HepG2 (cell line): ENCODE measurements at regions not wholly inside any gene's neighbourhood (a gene's known extent, or its start where the extent isn't known, plus 50 kb on each side); places are given as distances from the start of the nearest gene placed in this dataset.
"Not testable (repeated sequence)": the region's sequence is repeated elsewhere in the genome, so short reads cannot be mapped to it uniquely, and the experiment has no call there.

ENCODE experiments used
- ATAC-seq: fragments of 200-7000 bp; cut with Tn5 transposase; 3 replicates; pipeline ENCODE4 v1.9.1; 2020; ENCODE audit warnings: mild to moderate bottlenecking, moderate library complexity
- BruUV-seq: library from RNA; stranded (reverse); fragments of 400-500 nt; replicated peaks from 2 replicates; lab custom pipeline; 2021; lab: Mats Ljungman, UMichigan
- CTCF ChIA-PET: fragments of 300-600 bp; formaldehyde crosslinking; extraction: SDS; loops from one replicate; lab custom pipeline; 2021; ENCODE audit warnings: low total read pairs, inconsistent platforms, low intra/inter-chr PET ratio; lab: Yijun Ruan, JAX
- POLR2A ChIA-PET: fragments of 350-600 bp; sonication (Branson Sonifier 250); formaldehyde crosslinking; loops from one replicate; lab custom pipeline; 2020; ENCODE audit warnings: antibody characterized with exemption, inconsistent platforms; lab: Yijun Ruan, JAX
- DNase-seq: peaks from one replicate; pipeline ENCODE4 v3.0.0-alpha.2; 2015; ENCODE audit warnings: low spot score
- FAIRE-seq: peaks from 3 replicates; lab custom pipeline; 2011; peaks lifted over from hg19 to GRCh38; lab: Jason Lieb, UNC
- H2AFZ ChIP-seq: one replicate; pipeline ENCODE4 v1.6.1; 2011; ENCODE audit warnings: low read length, inconsistent platforms
- H3K27ac ChIP-seq: fragments of 300-600 bp; 3 replicates; pipeline ENCODE4 v1.8.0; 2011; ENCODE audit warnings: mixed run types, mild to moderate bottlenecking, mixed read lengths, low read length, inconsistent platforms; ENCODE audit not compliant: insufficient read depth; ENCODE audit errors: extremely low read length
- H3K27me3 ChIP-seq, 2 experiments: fragments of 200-600 bp in 1 of 2; 2 replicates in 1 of 2; 3 replicates in 1 of 2; pipeline versions ENCODE4 v1.6.0 to v1.8.0; 2011; ENCODE audit warnings: low read length in 2 of 2, mild to moderate bottlenecking in 2 of 2, moderate library complexity in 2 of 2, inconsistent platforms in 1 of 2; ENCODE audit not compliant: insufficient read depth in 2 of 2, control insufficient read depth in 1 of 2
- H3K36me3 ChIP-seq, 2 experiments: fragments of 200-600 bp in 1 of 2; replicated peaks in 1 of 2; 2 replicates in 1 of 2; 3 replicates in 1 of 2; pipeline versions ENCODE4 v1.5.1 to v1.8.0; 2011; ENCODE audit warnings: low read length in 2 of 2, inconsistent platforms in 1 of 2; ENCODE audit not compliant: insufficient read depth in 2 of 2, control insufficient read depth in 1 of 2
- H3K4me1 ChIP-seq: 2 replicates; pipeline ENCODE4 v1.5.1; 2012; ENCODE audit warnings: low read length, inconsistent platforms; ENCODE audit not compliant: insufficient read depth
- H3K4me2 ChIP-seq: 2 replicates; pipeline ENCODE4 v1.6.0; 2011; ENCODE audit warnings: low read depth, low read length, inconsistent platforms
- H3K4me3 ChIP-seq, 3 experiments: fragments of 200-600 bp in 1 of 3; sonication (generic), shearing (Covaris generic) in 1 of 3; replicated peaks in 1 of 3; 2 replicates each; pipeline ENCODE4 v1.5.1; 2011 to 2016; ENCODE audit warnings: low read length in 3 of 3, inconsistent platforms in 2 of 3, low read depth in 2 of 3, mild to moderate bottlenecking in 2 of 3, control low read depth in 1 of 3, mixed read lengths in 1 of 3; ENCODE audit not compliant: insufficient read depth in 1 of 3
- H3K79me2 ChIP-seq: one replicate; pipeline ENCODE4 v1.6.1; 2011; ENCODE audit warnings: low read length, inconsistent platforms; ENCODE audit not compliant: insufficient read depth
- H3K9ac ChIP-seq: 2 replicates; pipeline ENCODE4 v1.6.0; 2011; ENCODE audit warnings: mild to moderate bottlenecking, low read depth, low read length, inconsistent platforms; ENCODE audit not compliant: insufficient read depth
- H3K9me3 ChIP-seq: 2 replicates; pipeline ENCODE4 v1.5.1; 2012; ENCODE audit warnings: mild to moderate bottlenecking, low read length
- H4K20me1 ChIP-seq: 2 replicates; pipeline ENCODE4 v1.6.0; 2011; ENCODE audit warnings: inconsistent platforms, mild to moderate bottlenecking, low read length, moderate library complexity; ENCODE audit not compliant: insufficient read depth
- THAP9 ChIP-seq: sonication (generic); formaldehyde crosslinking; IDR thresholded peaks from 2 replicates; pipeline ENCODE4; 2020; ENCODE audit warnings: missing genetic modification reagents, mild to moderate bottlenecking, borderline replicate concordance
- WGBS: methylation state at CpG from one replicate; pipeline ENCODE4 v1.1.6; 2017; ENCODE audit warnings: low lambda C conversion rate; 5-methylcytosine and 5-hydroxymethylcytosine counted together
- in situ Hi-C: cut with HindIII; loops from 2 replicates; pipeline ENCODE4 v1.10.0; 2017; ENCODE audit warnings: low pct_unique_long_range_greater_than_20kb; ENCODE audit not compliant: extremely low pct_ligation_motif_present
- intact Hi-C: fragments of 100-400 bp; cut with micrococcal nuclease; formaldehyde crosslinking; loops from one replicate; pipeline ENCODE4 v1.10.0; 2022; ENCODE audit not compliant: unreplicated experiment

GRCh38 chr4:137946453-137947174 lies 295.5 kb downstream of the SLC7A11 start (continued):
- TF ChIP-seq THAP9 (CRISPR knock-in tag) = no peak

- H3K27ac ChIP-seq, H3K4me3 ChIP-seq, H3K27me3 ChIP-seq, H3K9ac ChIP-seq, H4K20me1 ChIP-seq, FAIRE-seq, intact Hi-C loops, H2AFZ ChIP-seq, POLR2A ChIA-PET, H3K4me1 ChIP-seq, H3K36me3 ChIP-seq, ATAC-seq, in situ Hi-C loops, H3K79me2 ChIP-seq, BruUV-seq, H3K4me2 ChIP-seq, H3K9me3 ChIP-seq, CTCF ChIA-PET, DNase-seq: not testable (repeated sequence)
- WGBS = 53% methylated on average over 15 of the region's 15 CpGs
Observed at GRCh38 chr4:137942815-137943214, 299.3 kb downstream of the SLC7A11 start.

GRCh38 chr4:137942015-137942515 lies 300.1 kb downstream of the SLC7A11 start:
- WGBS = no CpG with 5 or more reads among the region's 32 CpGs

More at GRCh38 chr4:137942015-137942515, 300.1 kb downstream of the SLC7A11 start:
- DNase-seq, H3K9ac ChIP-seq, FAIRE-seq, H2AFZ ChIP-seq, H3K27ac ChIP-seq, ATAC-seq, H3K4me1 ChIP-seq, POLR2A ChIA-PET, H3K27me3 ChIP-seq, H3K36me3 ChIP-seq, CTCF ChIA-PET, H3K4me2 ChIP-seq, in situ Hi-C loops, intact Hi-C loops, H3K4me3 ChIP-seq, H4K20me1 ChIP-seq, BruUV-seq, H3K9me3 ChIP-seq, H3K79me2 ChIP-seq: not testable (repeated sequence)
